ENCODE measurements at regions not wholly inside any gene's neighbourhood (a gene's known extent, or its start where the extent isn't known, plus 50 kb on each side); places are given as distances from the start of the nearest gene placed in this dataset.
"Not testable (repeated sequence)": the region's sequence is repeated elsewhere in the genome, so short reads cannot be mapped to it uniquely, and the experiment has no call there.

GRCh38 chr5:158234323-158235158, 375.6 kb upstream of the CLINT1 start:
- Mint-ChIP-seq H3K9me3 (no peaks in the 10 kb centered on the region), H3K27me3 (peaks cover 7% of the 10 kb centered on the region), H3K4me3 (no peak overlapping the region), H3K36me3 (ENCODE audit: low read depth) (no peaks in the 10 kb centered on the region), H3K27ac (no peak overlapping the region), H3K4me1 (no peaks in the 10 kb centered on the region)
- no peak for ATAC-seq (replicated peaks)

- no peaks in the 10 kb centered on the region for H3K4me1 Mint-ChIP-seq
- no peak overlapping the region for H3K27ac Mint-ChIP-seq
- H3K27me3 Mint-ChIP-seq, result peaks cover 7% of the 10 kb centered on the region
- ATAC-seq (replicated peaks), result no peak
- H3K4me3 Mint-ChIP-seq, result no peak overlapping the region
- H3K36me3 Mint-ChIP-seq (ENCODE audit: low read depth), result no peaks in the 10 kb centered on the region
- no peaks in the 10 kb centered on the region for H3K9me3 Mint-ChIP-seq
Measured at GRCh38 chr5:158233735-158234322, 374.9 kb upstream of the CLINT1 start.

GRCh38 chr5:158227314-158227713, 368.4 kb upstream of the CLINT1 start:
- not testable (repeated sequence) for H3K36me3 Mint-ChIP-seq (ENCODE audit: low read depth); H3K9me3 Mint-ChIP-seq; H3K4me3 Mint-ChIP-seq; H3K4me1 Mint-ChIP-seq; ATAC-seq (replicated peaks); H3K27me3 Mint-ChIP-seq; H3K27ac Mint-ChIP-seq

GRCh38 chr5:158226496-158226895, 367.6 kb upstream of the CLINT1 start:
- Mint-ChIP-seq H3K9me3 (no peaks in the 10 kb centered on the region), H3K36me3 (ENCODE audit: low read depth) (no peaks in the 10 kb centered on the region), H3K4me1 (no peaks in the 10 kb centered on the region), H3K4me3 (no peak overlapping the region), H3K27ac (no peak overlapping the region), H3K27me3 (peaks cover 7% of the 10 kb centered on the region)
- no peak for ATAC-seq (replicated peaks)

- Mint-ChIP-seq H3K4me3 (no peak overlapping the region), H3K36me3 (ENCODE audit: low read depth) (no peaks in the 10 kb centered on the region), H3K4me1 (no peaks in the 10 kb centered on the region), H3K27me3 (peaks cover 7% of the 10 kb centered on the region), H3K9me3 (no peaks in the 10 kb centered on the region), H3K27ac (no peak overlapping the region)
- ATAC-seq (replicated peaks), result no peak
Measured at GRCh38 chr5:158224253-158224652, 365.3 kb upstream of the CLINT1 start.

- no peaks in the 10 kb centered on the region for H3K36me3 Mint-ChIP-seq (ENCODE audit: low read depth)
- H3K9me3 Mint-ChIP-seq, result peaks cover 3% of the 10 kb centered on the region
- H3K27me3 Mint-ChIP-seq, result peaks cover 11% of the 10 kb centered on the region
- H3K4me3 Mint-ChIP-seq, result no peak overlapping the region
- no peaks in the 10 kb centered on the region for H3K4me1 Mint-ChIP-seq
- H3K27ac Mint-ChIP-seq, result no peak overlapping the region
- ATAC-seq (replicated peaks), result no peak
Measured at GRCh38 chr5:158223054-158223600, 364.2 kb upstream of the CLINT1 start.

GRCh38 chr5:158212917-158213316, 354.0 kb upstream of the CLINT1 start:
- Mint-ChIP-seq H3K9me3 (no peaks in the 10 kb centered on the region), H3K4me3 (no peak overlapping the region), H3K27ac (no peak overlapping the region), H3K27me3 (peaks cover 6% of the 10 kb centered on the region), H3K4me1 (no peaks in the 10 kb centered on the region), H3K36me3 (ENCODE audit: low read depth) (no peaks in the 10 kb centered on the region)
- ATAC-seq (replicated peaks), result no peak

GRCh38 chr5:158212237-158212636, 353.3 kb upstream of the CLINT1 start:
- H3K4me3 Mint-ChIP-seq, result no peak overlapping the region

GRCh38 chr5:158209219-158209908, 350.4 kb upstream of the CLINT1 start:
- Mint-ChIP-seq H3K9me3 (no peaks in the 10 kb centered on the region), H3K27ac (no peak overlapping the region), H3K4me1 (no peaks in the 10 kb centered on the region), H3K4me3 (no peak overlapping the region), H3K27me3 (peaks cover 6% of the 10 kb centered on the region), H3K36me3 (ENCODE audit: low read depth) (no peaks in the 10 kb centered on the region)
- no peak for ATAC-seq (replicated peaks)

More at GRCh38 chr5:158212237-158212636, 353.3 kb upstream of the CLINT1 start:
- H3K9me3 Mint-ChIP-seq, result no peaks in the 10 kb centered on the region
- H3K4me1 Mint-ChIP-seq, result no peaks in the 10 kb centered on the region
- no peak for ATAC-seq (replicated peaks)
- H3K36me3 Mint-ChIP-seq (ENCODE audit: low read depth), result no peaks in the 10 kb centered on the region
- peaks cover 6% of the 10 kb centered on the region for H3K27me3 Mint-ChIP-seq
- H3K27ac Mint-ChIP-seq, result no peak overlapping the region

- Mint-ChIP-seq H3K4me3 (no peak overlapping the region), H3K36me3 (ENCODE audit: low read depth) (no peaks in the 10 kb centered on the region), H3K27ac (no peak overlapping the region), H3K27me3 (peaks cover 6% of the 10 kb centered on the region), H3K9me3 (no peaks in the 10 kb centered on the region), H3K4me1 (no peaks in the 10 kb centered on the region)
- no peak for ATAC-seq (replicated peaks)
Measured at GRCh38 chr5:158207733-158208132, 348.8 kb upstream of the CLINT1 start.

GRCh38 chr5:158205992-158206391, 347.0 kb upstream of the CLINT1 start:
- Mint-ChIP-seq H3K4me3 (no peak overlapping the region), H3K4me1 (no peaks in the 10 kb centered on the region), H3K9me3 (no peaks in the 10 kb centered on the region), H3K36me3 (ENCODE audit: low read depth) (no peaks in the 10 kb centered on the region), H3K27me3 (peaks cover 6% of the 10 kb centered on the region), H3K27ac (no peak overlapping the region)
- ATAC-seq (replicated peaks), result no peak

- no peaks in the 10 kb centered on the region for H3K36me3 Mint-ChIP-seq (ENCODE audit: low read depth)
- no peaks in the 10 kb centered on the region for H3K9me3 Mint-ChIP-seq
- no peak overlapping the region for H3K4me3 Mint-ChIP-seq
- no peaks in the 10 kb centered on the region for H3K4me1 Mint-ChIP-seq
- H3K27me3 Mint-ChIP-seq, result peaks cover 5% of the 10 kb centered on the region
- no peak for ATAC-seq (replicated peaks)
- H3K27ac Mint-ChIP-seq, result no peak overlapping the region
Measured at GRCh38 chr5:158203261-158203660, 344.3 kb upstream of the CLINT1 start.

GRCh38 chr5:158202801-158203200, 343.9 kb upstream of the CLINT1 start:
- H3K27ac Mint-ChIP-seq, result no peak overlapping the region
- no peak overlapping the region for H3K4me3 Mint-ChIP-seq
- no peak for ATAC-seq (replicated peaks)
- no peaks in the 10 kb centered on the region for H3K9me3 Mint-ChIP-seq
- H3K36me3 Mint-ChIP-seq (ENCODE audit: low read depth), result no peaks in the 10 kb centered on the region
- H3K27me3 Mint-ChIP-seq, result peaks cover 9% of the 10 kb centered on the region
- H3K4me1 Mint-ChIP-seq, result no peaks in the 10 kb centered on the region

- Mint-ChIP-seq H3K4me1 (no peaks in the 10 kb centered on the region), H3K27me3 (peaks cover 23% of the 10 kb centered on the region), H3K36me3 (ENCODE audit: low read depth) (no peaks in the 10 kb centered on the region), H3K4me3 (no peak overlapping the region), H3K27ac (no peak overlapping the region), H3K9me3 (no peaks in the 10 kb centered on the region)
- ATAC-seq (replicated peaks), result no peak
Measured at GRCh38 chr5:158200619-158201018, 341.7 kb upstream of the CLINT1 start.

GRCh38 chr5:158198636-158199035, 339.7 kb upstream of the CLINT1 start:
- no peak overlapping the region for H3K27ac Mint-ChIP-seq
- no peak for ATAC-seq (replicated peaks)
- no peak overlapping the region for H3K4me3 Mint-ChIP-seq
- H3K4me1 Mint-ChIP-seq, result no peaks in the 10 kb centered on the region
- H3K9me3 Mint-ChIP-seq, result no peaks in the 10 kb centered on the region
- no peaks in the 10 kb centered on the region for H3K36me3 Mint-ChIP-seq (ENCODE audit: low read depth)
- peaks cover 30% of the 10 kb centered on the region for H3K27me3 Mint-ChIP-seq

Data from activated T-helper 17 cell treated with anti-CD3 and anti-CD28 coated beads, Interleukin-2, amount 50 U/mL, for 72 hours (primary cell).